Right atrium auricular region (tissue), 2 donors: ENCODE measurements at regions not wholly inside any gene's neighbourhood (a gene's known extent, or its start where the extent isn't known, plus 50 kb on each side); places are given as distances from the start of the nearest gene placed in this dataset.

Experiments
- DNase-seq: peaks from one replicate; pipeline ENCODE4 v3.0.0-alpha.2; 2019; ENCODE audit warnings: low spot score
- H3K27ac ChIP-seq, 2 donors: fragments of 200-600 bp; sonication (generic); 1 replicate in 1 of 2; 2 replicates in 1 of 2; pipeline ENCODE4 v1.5.1; 2016 to 2019
- H3K27me3 ChIP-seq, 2 donors: fragments of 200-600 bp; sonication (generic); one replicate each; pipeline versions ENCODE4 v1.5.1 to v1.6.0; 2017 to 2019
- H3K36me3 ChIP-seq: fragments of 200-600 bp; sonication (generic); one replicate; pipeline ENCODE4 v1.5.1; 2016
- H3K4me1 ChIP-seq, 2 donors: fragments of 200-600 bp; sonication (generic); one replicate each; pipeline versions ENCODE4 v1.5.1 to v1.6.0; 2017 to 2019
- H3K4me3 ChIP-seq, 2 donors: fragments of 200-600 bp; sonication (generic); 1 replicate in 1 of 2; 2 replicates in 1 of 2; pipeline ENCODE4 v1.5.1; 2017 to 2019; ENCODE audit warnings: mild to moderate bottlenecking in 1 of 2, moderate library complexity in 1 of 2
- H3K9me3 ChIP-seq, 2 donors: fragments of 200-600 bp; sonication (generic); one replicate each; pipeline ENCODE4 v1.5.1; 2019
- CTCF ChIP-seq, 2 donors: fragments of 200-600 bp; sonication (generic); IDR thresholded peaks; one replicate each; pipeline ENCODE4 v1.5.1; 2019; ENCODE audit warnings: antibody characterized with exemption in 2 of 2

- Histone ChIP-seq H3K4me1 (peaks cover 0 to 3% of the 10 kb centered on the region in 2 donors), H3K9me3 (no peaks in the 10 kb centered on the region), H3K4me3 (no peak overlapping the region), H3K27ac (no peak overlapping the region), H3K36me3 (no peaks in the 10 kb centered on the region), H3K27me3 (no peaks in the 10 kb centered on the region)
- DNase-seq: no peak
- no peak for TF ChIP-seq CTCF (IDR thresholded peaks at IDR 0.05)
Measured at GRCh38 chr10:88081457-88082054, 218.1 kb downstream of the PTEN start.

GRCh38 chr10:88082391-88082790, 219.0 kb downstream of the PTEN start:
- no peak overlapping the region for H3K27ac ChIP-seq

GRCh38 chr10:88082806-88083596, 219.6 kb downstream of the PTEN start:
- H3K27ac ChIP-seq: no peak overlapping the region
- no peaks in the 10 kb centered on the region for H3K36me3 ChIP-seq
- no peak for TF ChIP-seq CTCF (IDR thresholded peaks at IDR 0.05)
- no peaks in the 10 kb centered on the region for H3K27me3 ChIP-seq
- H3K4me1 ChIP-seq: peaks cover 0 to 3% of the 10 kb centered on the region in 2 donors
- no peak overlapping the region for H3K4me3 ChIP-seq
- no peaks in the 10 kb centered on the region for H3K9me3 ChIP-seq
- DNase-seq: no peak

More at GRCh38 chr10:88082391-88082790, 219.0 kb downstream of the PTEN start:
- Histone ChIP-seq H3K36me3 (no peaks in the 10 kb centered on the region), H3K4me3 (no peak overlapping the region), H3K9me3 (no peaks in the 10 kb centered on the region), H3K4me1 (peaks cover 0 to 3% of the 10 kb centered on the region in 2 donors), H3K27me3 (no peaks in the 10 kb centered on the region)
- no peak for DNase-seq
- TF ChIP-seq CTCF (IDR thresholded peaks at IDR 0.05): no peak

GRCh38 chr10:88083597-88083989, 220.2 kb downstream of the PTEN start:
- DNase-seq: no peak
- H3K27ac ChIP-seq: no peak overlapping the region
- no peak overlapping the region for H3K4me3 ChIP-seq
- H3K27me3 ChIP-seq: no peaks in the 10 kb centered on the region
- no peak for TF ChIP-seq CTCF (IDR thresholded peaks at IDR 0.05)
- no peaks in the 10 kb centered on the region for H3K36me3 ChIP-seq
- no peaks in the 10 kb centered on the region for H3K9me3 ChIP-seq
- H3K4me1 ChIP-seq: peaks cover 0 to 3% of the 10 kb centered on the region in 2 donors

- DNase-seq: no peak
- H3K9me3 ChIP-seq: no peaks in the 10 kb centered on the region
- no peak overlapping the region for H3K4me3 ChIP-seq
- no peak for TF ChIP-seq CTCF (IDR thresholded peaks at IDR 0.05)
- H3K27me3 ChIP-seq: no peaks in the 10 kb centered on the region
- H3K4me1 ChIP-seq: no peaks in the 10 kb centered on the region
- no peak overlapping the region for H3K27ac ChIP-seq
- no peaks in the 10 kb centered on the region for H3K36me3 ChIP-seq
Measured at GRCh38 chr10:88086187-88086960, 222.9 kb downstream of the PTEN start.
